ENCODE measurements at regions not wholly inside any gene's neighbourhood (a gene's known extent, or its start where the extent isn't known, plus 50 kb on each side); places are given as distances from the start of the nearest gene placed in this dataset.
"Not testable (repeated sequence)": the region's sequence is repeated elsewhere in the genome, so short reads cannot be mapped to it uniquely, and the experiment has no call there.

DNA sequence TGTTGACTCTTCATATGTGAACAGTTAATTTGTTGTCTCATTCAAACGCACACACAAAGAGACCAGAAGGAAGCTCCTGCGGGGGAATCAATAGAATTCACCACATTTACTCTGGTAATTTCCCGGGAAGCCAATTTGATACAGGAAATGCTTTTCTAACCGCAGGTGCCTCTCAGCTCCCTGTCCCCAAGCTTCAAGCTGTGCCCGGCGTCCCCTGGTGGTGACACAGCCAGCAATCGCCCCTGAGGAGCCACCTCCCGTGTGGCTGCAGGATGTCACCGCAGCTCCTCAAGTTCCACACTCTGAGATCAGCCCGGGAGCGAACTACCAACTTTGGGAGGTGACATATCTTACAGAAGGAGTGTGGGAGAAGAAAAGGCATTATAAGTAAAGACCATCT lies 318.4 kb downstream of the CEP170 start:
- ATAC-seq; intact Hi-C loops (cut with DNase I, micrococcal nuclease): not testable (repeated sequence)
- peak in 1 of 2 donors; percentile 35 for DNase-seq

DNA sequence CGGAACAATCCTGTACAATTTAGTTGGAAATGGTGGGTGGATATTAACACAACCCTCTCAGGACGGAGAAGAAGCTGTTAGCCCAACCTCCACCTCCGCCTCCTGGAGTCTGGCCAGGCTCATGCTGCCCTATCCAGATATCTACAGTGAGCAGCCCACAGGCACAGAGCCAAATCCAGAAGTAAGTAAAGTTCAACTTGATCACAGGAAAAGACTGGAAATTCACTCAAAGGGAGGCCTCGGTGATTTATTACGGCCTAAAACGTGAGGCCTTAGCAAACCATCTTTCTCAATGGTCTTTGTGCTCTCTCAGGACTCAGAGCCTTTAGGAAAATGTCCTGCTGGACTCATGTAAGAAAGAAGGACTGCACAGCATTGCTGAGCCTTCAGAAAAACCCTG lies 330.4 kb downstream of the CEP170 start:
- ATAC-seq (peak; percentile 36), DNase-seq (peak in 1 of 2 donors; percentile 20)
- intact Hi-C loops (cut with DNase I, micrococcal nuclease): not testable (repeated sequence)

DNA sequence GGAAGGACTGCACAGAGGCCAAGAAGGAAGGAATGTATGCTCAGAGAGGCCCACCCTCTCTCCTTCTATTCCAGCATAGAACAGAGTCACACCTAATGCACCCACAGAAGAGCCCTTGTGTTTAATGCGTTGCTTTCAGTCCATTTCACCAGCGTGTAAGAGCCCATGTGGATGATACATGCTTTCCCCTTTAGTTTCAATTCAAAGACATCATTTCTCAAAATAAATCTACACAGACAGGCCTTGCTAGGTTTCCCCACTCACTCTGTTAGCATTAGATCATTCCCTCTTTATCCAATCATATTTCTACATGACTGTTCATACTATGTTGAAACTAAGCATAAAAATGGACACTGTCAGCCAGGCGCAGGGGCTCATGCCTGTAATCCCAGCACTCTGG lies 331.5 kb downstream of the CEP170 start:
- ATAC-seq; intact Hi-C loops (cut with DNase I, micrococcal nuclease): not testable (repeated sequence)

DNA sequence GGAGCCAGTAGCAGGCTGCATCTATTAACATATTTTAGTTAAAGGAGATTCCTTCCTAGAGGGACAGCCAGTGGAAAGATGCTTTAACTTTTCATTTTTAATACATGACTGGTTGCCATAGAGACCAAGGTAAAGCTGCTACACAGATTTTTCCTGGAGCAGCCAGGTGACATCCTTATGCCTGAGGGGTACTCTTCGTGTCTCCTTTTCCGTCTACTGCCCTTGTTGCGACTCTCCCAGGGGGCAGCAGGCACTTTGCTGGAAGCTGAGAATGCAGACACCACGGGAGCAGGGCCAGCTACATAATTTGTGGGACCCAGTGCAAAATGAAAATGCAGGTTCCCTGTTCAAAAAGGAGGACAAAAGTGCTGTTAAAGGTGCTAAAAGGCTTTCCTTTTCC lies 340.4 kb downstream of the CEP170 start:
- DNase-seq; intact Hi-C loops (cut with DNase I, micrococcal nuclease); ATAC-seq: not testable (repeated sequence)

More for the DNA sequence above, 331.5 kb downstream of the CEP170 start:
- DNase-seq: not testable (repeated sequence)

DNA sequence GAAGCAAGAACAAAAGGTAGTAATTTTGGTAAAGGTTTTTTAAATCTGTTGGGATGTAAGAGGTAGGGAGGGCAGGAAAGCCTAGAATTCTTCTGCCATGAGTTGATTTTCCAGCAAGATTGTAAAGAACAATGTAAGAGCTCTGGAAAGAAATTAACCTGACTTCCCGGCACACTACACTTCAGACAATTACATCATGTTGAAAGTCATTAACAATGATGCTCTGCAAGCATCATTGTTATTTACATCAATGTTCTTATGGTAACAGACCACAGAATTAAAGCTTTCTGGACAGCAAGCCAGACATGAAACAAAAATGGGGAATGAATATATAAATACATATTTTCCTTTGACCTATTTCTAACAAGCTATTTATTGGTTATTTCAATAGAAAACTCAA lies 342.2 kb downstream of the CEP170 start:
- ATAC-seq; DNase-seq; intact Hi-C loops (cut with DNase I, micrococcal nuclease): not testable (repeated sequence)

DNA sequence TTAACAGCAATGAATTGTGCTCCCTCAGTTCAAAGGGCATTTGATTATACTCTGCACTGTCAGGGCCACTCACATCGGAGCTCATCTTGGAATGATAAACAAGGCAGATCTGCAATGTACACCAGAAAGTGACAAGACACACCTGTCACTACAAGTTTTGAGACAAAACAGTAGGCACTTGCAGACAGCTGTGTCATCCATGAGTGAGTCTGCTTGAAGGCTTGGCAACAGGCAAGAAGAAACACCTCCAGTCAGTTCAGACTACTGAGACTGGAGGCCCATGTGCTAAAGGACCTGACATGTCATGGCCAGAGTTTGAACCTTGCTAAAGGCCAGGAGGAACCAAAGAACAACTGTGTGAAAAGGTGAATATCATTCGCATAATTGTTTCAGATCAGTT lies 354.5 kb downstream of the CEP170 start:
- ATAC-seq; DNase-seq; intact Hi-C loops (cut with DNase I, micrococcal nuclease): not testable (repeated sequence)

DNA sequence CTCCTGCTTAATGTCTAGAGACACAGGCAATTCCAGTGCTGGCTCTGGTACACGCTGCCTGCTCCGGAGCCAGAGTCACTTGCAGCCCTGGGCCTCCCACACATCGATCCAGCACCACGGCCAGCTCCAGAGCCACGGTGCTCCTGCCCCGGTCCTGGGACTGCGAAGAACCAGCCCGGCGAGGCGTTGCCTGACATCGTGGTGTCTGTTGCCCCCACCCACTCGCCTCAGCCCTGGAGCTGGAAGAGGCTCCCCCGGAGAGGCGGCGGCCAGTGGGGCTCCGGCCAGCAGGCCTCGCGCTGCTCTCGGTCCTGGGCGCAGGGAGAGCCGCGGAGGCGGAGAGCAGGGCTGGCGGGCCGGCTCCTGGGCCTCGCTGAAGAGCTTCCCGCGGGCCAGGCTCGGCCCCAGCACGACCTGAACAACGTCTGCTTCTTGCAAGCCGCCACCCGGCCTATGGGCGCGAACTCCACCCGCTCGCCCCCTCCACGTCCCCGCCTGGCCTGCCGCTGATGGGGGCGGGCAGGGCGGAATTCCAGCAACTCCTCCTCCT lies 364.8 kb downstream of the CEP170 start:
- peak in 1 of 2 donors; percentile 23 for DNase-seq
- peak; percentile 52 for ATAC-seq

DNA sequence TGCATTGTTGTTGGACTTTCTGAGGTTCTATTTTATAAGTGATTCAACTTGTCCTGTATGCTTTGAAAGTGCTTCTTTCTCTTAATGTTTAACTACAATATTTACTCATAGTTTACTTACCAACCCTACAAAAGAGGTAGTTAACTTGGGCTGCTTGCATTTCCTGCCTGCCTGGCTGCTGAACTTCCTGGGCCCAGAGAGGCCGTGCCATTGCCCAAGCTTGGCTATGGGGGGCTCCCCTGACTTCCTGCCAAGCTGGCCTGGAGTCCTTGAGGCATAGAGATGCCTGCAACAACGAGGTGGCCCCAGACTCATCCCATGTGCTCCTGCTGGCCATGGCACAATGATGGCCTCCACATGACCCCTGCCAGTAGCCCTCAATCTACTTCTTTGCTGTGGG lies 361.6 kb upstream of the PLD5 start:
- DNase-seq: peak in 1 of 2 donors; percentile 29
- peak; percentile 97 for ATAC-seq
- intact Hi-C loops (cut with DNase I, micrococcal nuclease): no loop called here

More for the DNA sequence above, 364.8 kb downstream of the CEP170 start:
- intact Hi-C loops (cut with DNase I, micrococcal nuclease): no loop called here

DNA sequence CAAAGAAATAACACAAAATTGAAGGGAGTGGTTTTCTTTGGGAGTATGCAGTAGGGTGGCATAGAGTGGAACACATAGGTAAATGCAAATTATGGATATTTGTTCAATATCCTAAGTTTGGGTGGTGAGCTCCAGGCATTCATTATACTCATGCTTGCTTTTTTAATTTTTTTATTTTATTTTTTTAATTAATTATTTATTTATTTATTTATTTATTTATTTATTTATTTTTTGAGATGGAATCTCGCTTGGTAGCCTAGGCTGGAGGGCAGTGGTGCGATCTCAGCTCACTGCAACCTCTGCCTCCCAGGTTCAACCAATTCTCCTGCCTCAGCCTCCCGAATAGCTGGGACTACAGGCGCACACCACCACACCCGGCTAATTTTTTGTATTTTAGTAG lies 355.5 kb upstream of the PLD5 start:
- DNase-seq; ATAC-seq; intact Hi-C loops (cut with DNase I, micrococcal nuclease): not testable (repeated sequence)

DNA sequence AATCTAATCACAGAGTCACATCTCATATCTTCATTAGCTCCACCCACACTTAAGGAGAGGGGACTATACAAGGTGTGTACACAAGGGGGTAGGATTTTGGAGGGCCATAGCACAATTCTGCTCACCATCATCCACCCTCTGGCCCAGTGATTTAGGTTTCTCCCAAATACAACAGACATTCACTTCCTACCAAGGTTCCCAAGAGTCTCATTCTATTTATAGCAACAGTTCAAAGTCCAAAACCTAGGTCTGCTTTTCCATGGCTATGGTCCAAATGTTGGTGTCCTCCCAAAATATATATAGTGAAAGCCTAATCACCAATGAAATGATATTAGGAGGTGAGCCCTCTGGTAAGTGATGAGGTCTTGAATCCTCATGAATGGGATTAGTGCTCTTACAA lies 353.2 kb upstream of the PLD5 start:
- intact Hi-C loops (cut with DNase I, micrococcal nuclease): no loop called here

DNA sequence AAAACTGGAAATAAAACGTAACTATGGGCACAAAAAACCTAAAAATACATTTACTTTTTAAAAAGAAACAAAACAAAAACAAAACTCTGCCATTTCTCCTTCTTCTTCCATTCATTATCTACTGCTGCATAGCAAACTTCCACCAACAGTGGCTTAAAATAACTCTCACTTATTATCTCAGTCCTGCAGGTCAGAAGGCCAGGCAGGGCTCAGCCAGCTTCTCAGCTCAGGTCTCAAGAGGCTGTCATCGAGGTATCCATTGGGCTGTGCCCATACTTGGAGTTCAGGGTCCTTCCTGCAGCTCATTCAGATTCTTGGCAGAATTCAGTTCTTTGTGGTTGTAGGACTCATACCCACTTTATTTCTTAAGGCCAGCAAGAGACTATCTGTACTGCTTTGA lies 352.7 kb upstream of the PLD5 start:
- no peak for ATAC-seq
- no peak for DNase-seq
- intact Hi-C loops (cut with DNase I, micrococcal nuclease): no loop called here

More for the DNA sequence above, 353.2 kb upstream of the PLD5 start:
- ATAC-seq (no peak), DNase-seq (no peak)

DNA sequence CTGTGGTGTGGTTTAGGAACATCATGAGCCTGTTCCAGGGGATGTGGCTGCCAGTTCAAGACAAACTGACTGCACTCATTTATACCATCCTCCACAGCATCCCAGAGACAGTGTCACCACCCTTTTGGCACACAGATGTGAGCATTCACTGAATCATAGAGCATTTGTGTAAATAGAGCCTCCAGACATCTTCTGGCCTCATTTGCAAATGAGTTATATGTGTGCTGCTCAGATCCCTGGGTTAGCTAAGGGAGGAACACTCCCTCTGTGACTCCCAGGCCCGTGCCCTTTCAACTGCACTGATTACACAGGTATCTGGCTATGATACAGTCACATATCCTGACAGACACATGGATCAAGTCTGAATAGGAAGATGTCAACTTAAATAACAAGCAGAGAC lies 351.5 kb upstream of the PLD5 start:
- intact Hi-C loops (cut with DNase I, micrococcal nuclease): no loop called here
- ATAC-seq (no peak), DNase-seq (no peak)

DNA sequence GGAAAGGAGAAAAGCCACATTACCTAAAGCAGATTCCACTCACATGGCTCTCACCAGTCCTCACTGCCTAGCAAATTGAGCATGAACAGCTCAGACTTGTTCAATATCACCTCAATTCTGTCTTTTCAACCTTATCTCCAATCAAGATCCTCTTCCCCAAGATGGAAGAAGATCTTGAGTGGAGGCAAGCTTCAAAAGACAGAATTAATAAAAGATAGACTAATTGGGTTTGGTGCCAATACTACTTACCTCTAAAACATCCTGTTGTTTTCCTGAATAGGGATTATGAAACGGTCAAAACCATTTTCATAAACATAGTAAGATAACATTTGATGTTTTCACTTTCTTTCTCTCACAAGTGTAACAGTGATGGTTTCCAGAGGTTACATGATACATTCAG lies 349.2 kb upstream of the PLD5 start:
- DNase-seq: no peak
- no peak for ATAC-seq
- intact Hi-C loops (cut with DNase I, micrococcal nuclease): no loop called here

DNA sequence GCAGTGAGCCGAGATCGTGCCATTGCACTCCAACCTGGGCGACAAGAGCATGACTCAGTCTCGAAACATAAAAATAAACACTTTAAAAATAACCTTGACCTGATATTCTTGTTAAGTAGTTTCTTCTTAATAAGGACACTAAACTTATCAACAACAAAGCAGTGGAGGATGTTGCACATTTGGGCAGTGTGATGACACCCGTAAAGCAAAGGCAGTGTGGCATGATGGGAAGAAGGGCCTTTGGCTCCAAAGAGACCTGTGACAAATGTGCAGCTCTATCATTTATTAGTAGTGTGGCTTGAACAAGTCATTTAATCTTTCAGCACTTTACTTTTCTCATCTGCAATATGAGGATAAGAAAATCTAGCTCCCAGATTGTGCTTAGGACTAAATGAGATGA lies 348.0 kb upstream of the PLD5 start:
- intact Hi-C loops (cut with DNase I, micrococcal nuclease): no loop called here
- no peak for ATAC-seq
- no peak for DNase-seq

DNA sequence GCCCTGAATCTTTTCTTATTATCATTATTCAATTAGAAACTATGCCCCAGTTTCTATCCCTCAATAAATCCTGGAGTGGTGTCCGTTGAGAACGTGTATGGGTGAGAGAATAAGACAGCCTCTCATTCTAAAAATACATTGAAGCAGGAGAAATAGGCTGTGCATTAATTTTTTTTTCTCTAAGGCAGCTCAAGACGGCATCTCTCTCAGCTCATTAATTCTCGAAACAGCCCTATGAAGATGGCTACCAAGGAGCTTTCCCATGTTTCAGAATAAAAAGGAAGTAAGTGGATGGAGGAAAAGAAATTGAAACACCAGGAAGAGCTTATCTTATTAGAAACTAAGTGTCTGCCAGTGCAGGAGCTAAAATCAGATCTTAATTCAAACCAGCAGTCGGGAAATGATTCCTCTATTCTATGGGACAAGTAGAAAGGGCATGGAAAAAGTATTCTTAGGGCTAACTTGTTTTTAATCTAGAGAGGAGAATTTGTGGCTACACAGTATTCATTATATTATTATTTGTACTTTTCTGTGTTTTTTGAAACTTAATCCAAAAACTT lies 347.1 kb upstream of the PLD5 start:
- no peak for ATAC-seq
- no peak for DNase-seq
- intact Hi-C loops (cut with DNase I, micrococcal nuclease): no loop called here

DNA sequence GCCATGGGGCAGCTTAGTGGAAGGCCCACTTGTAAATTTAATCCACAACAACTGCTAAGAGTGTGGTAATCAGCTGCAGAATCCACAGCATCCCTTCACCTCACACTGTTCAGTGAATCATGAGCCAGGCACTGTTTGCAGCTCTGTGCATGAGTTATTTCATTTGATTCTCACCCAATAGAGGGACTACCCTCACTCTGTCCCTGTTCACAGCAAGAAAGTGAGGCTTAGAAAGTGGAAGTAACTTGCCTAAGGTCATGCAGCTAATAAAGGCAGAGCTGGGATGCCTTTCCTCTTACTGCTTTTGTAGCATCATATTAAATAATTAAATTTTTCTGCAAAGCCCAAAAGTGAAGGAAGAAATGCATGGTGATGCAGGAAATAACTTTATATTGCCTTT lies 346.5 kb upstream of the PLD5 start:
- intact Hi-C loops (cut with DNase I, micrococcal nuclease): no loop called here
- ATAC-seq: no peak

DNA sequence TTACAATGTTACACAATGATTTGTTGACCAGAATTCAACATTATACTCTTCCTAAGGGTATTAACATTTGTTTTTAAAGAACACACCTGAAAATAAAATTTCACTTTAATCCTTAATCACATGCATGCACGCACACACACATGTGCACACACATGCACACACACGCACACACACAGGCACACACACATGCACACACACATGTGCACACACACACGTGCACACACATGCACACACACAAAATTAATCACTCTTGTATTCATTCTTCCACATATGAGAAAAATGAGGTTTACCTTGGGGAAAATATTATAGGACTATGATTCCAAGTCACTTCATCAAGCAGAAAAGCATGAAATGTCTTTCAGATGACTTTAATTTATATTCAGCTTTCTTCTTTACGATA lies 331.8 kb upstream of the PLD5 start:
- DNase-seq (no peak), ATAC-seq (no peak)
- intact Hi-C loops (cut with DNase I, micrococcal nuclease): no loop called here

More for the DNA sequence above, 346.5 kb upstream of the PLD5 start:
- DNase-seq: no peak

DNA sequence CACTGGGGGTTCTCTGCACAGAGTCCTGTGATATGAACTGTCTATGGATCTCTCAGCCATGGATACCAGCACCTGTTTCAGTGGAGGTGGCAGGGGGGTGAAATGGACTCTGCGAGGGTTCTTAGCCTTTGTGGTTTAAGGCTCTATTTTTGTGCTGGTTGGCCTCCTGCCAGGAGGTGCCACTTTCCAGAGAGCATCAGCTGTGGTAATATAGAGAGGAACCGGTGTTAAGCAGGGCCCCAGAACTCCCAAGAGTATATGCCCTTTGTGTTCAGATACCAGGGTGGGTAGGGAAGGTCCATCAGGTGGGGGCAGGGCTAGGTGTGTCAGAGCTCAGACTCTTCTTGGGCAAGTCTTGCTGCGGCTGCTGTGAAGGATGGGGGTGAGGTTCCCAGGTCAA lies 330.0 kb upstream of the PLD5 start:
- no peak for DNase-seq
- intact Hi-C loops (cut with DNase I, micrococcal nuclease): no loop called here
- ATAC-seq: no peak

DNA sequence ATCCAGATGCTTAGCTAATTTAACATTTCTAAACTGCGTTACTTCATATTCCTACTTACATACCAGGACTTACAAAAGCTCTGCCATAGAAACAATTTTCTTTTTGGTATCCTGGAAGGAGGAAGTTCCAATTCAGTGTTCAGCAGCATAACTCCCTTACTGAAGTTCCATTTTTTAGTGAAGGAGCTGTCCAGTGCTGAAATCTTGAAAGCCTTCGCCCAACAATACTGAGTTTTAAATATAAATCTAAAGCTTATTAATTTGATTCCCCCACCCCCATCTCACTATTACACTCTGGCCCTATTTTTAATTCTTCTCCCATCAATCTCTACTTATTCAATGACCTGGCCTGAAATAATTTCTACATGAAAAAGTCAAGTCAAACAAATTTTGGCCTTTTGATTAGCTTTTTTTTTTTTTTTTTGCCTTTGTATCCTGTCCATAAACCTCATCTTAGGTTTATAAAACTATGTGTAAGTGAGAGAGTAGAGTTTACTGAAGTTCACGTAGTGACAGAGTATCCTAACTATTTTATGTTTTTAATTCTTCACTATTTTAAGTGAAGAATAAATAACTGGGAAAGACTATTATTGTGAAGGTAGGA lies 323.0 kb upstream of the PLD5 start:
- intact Hi-C loops (cut with DNase I, micrococcal nuclease): no loop called here
- ATAC-seq: no peak

DNA sequence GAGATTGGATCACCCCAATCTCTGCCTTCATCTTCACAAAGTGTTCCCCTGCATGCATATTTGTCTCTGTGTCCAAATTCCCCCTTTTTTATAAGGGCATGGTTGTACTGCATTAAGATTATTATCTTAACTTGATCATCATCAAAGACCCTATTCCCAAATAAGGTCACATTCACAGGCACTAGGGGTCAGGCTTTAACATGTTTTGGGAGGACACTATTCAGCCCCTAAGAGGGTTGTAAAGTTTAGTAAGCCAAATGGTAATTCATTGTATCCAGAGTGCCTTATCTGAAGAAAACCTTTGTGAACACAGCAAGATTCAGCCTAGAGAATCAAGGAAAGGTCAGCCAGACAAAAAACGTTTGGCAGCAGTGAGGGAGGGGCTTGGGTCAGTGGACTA lies 317.6 kb upstream of the PLD5 start:
- intact Hi-C loops (cut with DNase I, micrococcal nuclease): no loop called here
- no peak for ATAC-seq
- DNase-seq: no peak

More for the DNA sequence above, 323.0 kb upstream of the PLD5 start:
- no peak for DNase-seq

DNA sequence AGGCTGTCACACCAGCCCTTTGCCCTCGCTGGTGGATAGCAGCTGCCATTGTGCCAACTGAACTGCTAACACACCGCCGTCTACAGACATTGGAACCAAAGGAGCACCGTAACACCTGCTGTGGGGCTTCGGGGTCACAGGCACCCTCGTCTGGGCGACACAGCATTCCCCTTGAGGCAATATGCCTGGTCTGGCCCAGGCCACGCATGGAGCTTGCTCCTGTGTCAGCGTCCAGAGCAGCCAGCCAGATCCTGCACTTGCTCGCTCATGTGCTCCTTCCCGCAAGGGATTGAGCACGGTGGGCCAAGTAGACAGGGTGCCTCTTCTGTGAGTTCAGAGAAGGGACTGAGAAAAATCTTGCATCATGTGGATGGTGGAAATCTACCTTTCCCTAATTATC lies 314.6 kb upstream of the PLD5 start:
- no peak for ATAC-seq
- intact Hi-C loops (cut with DNase I, micrococcal nuclease): no loop called here
- DNase-seq: no peak
